ENCODE measurements at regions not wholly inside any gene's neighbourhood (a gene's known extent, or its start where the extent isn't known, plus 50 kb on each side); places are given as distances from the start of the nearest gene placed in this dataset.

DNA sequence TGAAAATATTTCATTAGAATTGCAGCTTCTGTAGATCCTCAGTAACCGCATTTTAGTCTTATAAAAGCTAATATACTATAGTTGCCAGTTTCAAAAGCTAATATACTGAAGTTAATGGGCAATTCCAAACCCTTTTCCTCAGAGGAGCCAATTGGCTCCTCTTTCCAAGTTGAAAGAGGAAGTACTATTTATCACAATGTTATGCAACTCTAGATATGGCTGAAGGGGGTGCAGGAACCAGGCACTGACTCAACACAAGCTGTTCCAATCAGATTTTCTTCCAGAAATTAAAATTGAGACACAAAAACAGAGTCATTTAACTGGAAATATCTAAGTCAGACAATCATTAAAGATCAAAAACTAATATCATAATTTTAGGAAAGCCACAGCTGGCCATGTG lies 258.9 kb downstream of the PCDH20 start:
- H3K4me1 ChIP-seq, result no peaks in the 10 kb centered on the region
- H3K36me3 ChIP-seq (replicated peaks in 1 of 2; ENCODE audit: insufficient read depth in 1 of 2, low read depth in 2 of 2), result no peaks in the 10 kb centered on the region
- no peaks in the 10 kb centered on the region for H3K27me3 ChIP-seq
- no peaks in the 10 kb centered on the region for H3K9me3 ChIP-seq
- WGBS, 2 donors, result 77 to 97% methylated on average over 1 of the region's 1 CpG
- DNase-seq, result no peak
- no peak for TF ChIP-seq POLR2A (IDR thresholded peaks at IDR 0.05)
- TF ChIP-seq, protein P1, sequence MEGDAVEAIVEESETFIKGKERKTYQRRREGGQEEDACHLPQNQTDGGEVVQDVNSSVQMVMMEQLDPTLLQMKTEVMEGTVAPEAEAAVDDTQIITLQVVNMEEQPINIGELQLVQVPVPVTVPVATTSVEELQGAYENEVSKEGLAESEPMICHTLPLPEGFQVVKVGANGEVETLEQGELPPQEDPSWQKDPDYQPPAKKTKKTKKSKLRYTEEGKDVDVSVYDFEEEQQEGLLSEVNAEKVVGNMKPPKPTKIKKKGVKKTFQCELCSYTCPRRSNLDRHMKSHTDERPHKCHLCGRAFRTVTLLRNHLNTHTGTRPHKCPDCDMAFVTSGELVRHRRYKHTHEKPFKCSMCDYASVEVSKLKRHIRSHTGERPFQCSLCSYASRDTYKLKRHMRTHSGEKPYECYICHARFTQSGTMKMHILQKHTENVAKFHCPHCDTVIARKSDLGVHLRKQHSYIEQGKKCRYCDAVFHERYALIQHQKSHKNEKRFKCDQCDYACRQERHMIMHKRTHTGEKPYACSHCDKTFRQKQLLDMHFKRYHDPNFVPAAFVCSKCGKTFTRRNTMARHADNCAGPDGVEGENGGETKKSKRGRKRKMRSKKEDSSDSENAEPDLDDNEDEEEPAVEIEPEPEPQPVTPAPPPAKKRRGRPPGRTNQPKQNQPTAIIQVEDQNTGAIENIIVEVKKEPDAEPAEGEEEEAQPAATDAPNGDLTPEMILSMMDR (IDR thresholded peaks at IDR 0.05), result no peak
- intact Hi-C loops (cut with DNase I), result no loop called here
- no peak overlapping the region for H3K4me3 ChIP-seq
- no peak overlapping the region for H3K27ac ChIP-seq
- no peak for ATAC-seq

DNA sequence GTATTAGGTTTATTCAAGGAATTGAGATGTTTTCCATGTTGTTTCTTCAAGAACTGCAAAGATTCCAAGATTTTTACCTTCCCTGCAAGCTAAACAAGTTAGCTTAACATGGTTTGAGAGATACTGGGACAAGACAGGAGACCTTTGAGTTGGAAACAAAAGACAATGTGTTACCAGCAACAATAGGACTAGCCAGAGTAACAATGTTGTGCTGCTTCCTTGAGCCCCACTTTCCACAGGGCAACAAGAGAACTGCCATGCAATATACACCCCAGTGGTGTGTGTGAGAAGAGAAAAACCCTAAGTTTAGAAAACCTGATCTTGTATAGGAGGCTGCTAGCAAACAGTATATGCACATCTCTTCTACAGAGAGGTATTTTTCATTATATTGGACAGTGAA lies 264.6 kb downstream of the PCDH20 start:
- Histone ChIP-seq H3K36me3 (replicated peaks in 1 of 2; ENCODE audit: insufficient read depth in 1 of 2, low read depth in 2 of 2) (no peaks in the 10 kb centered on the region), H3K27ac (no peak overlapping the region), H3K4me1 (no peaks in the 10 kb centered on the region), H3K27me3 (no peaks in the 10 kb centered on the region), H3K4me3 (no peak overlapping the region), H3K9me3 (no peaks in the 10 kb centered on the region)
- intact Hi-C loops (cut with DNase I), result no loop called here
- TF ChIP-seq, protein P1 (IDR thresholded peaks at IDR 0.05), result no peak
- no peak for TF ChIP-seq POLR2A (IDR thresholded peaks at IDR 0.05)
- DNase-seq, result no peak
- ATAC-seq, result no peak

DNA sequence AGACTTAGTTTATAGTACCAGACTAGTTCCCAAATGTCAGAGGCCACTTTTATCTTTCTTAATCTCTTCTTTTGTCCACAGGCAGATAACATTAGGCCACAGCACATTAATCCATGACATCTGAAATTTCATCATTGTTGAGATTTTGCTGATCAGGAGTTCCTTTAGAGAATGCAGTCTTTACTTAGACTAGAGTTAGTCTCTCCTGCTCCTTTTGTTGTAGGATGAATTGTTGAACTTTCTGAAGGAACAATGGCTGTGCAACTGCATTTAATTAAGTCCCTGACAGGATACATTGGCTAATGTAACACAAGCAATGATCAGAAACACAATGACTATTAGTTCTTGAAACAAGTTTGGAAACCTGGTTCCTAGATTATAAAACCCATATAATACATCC lies 266.3 kb downstream of the PCDH20 start:
- TF ChIP-seq, protein P1 (IDR thresholded peaks at IDR 0.05), result no peak
- TF ChIP-seq POLR2A (IDR thresholded peaks at IDR 0.05), result no peak
- no peak for ATAC-seq
- H3K4me1 ChIP-seq, result no peaks in the 10 kb centered on the region
- no peaks in the 10 kb centered on the region for H3K27me3 ChIP-seq
- no peaks in the 10 kb centered on the region for H3K9me3 ChIP-seq
- no peak overlapping the region for H3K4me3 ChIP-seq
- intact Hi-C loops (cut with DNase I), result no loop called here
- DNase-seq, result no peak
- no peaks in the 10 kb centered on the region for H3K36me3 ChIP-seq (replicated peaks in 1 of 2; ENCODE audit: insufficient read depth in 1 of 2, low read depth in 2 of 2)
- H3K27ac ChIP-seq, result no peak overlapping the region

DNA sequence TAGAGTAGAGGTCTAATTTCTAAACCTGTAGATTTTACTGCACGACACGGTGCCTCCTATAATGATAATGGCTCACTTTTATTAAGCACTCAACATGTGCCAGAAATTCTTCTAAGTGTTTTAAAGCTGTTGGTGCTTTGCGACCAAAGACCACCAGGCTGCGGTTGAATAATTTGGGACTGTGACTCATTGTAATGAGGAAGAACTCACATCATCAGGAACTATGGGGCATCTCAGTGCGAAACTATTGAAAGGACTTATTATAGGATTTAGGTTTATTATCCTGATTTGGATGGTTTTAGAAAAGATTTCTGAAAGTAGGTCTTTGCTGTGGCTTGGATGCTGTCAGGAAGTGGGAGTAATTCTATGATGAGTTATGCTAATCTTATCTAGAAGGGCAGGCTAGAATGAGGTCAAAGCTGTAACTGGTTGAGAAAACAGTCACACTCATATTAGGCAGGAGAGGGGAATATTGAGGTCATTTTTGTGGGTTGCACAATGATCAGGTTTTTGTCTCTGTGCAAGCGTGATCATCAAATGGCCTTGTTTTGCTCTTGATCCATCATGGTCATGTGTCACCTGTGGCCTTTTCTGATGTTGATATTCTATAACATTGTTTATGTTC lies 266.8 kb downstream of the PCDH20 start:
- Histone ChIP-seq H3K9me3 (no peaks in the 10 kb centered on the region), H3K27me3 (no peaks in the 10 kb centered on the region), H3K27ac (no peak overlapping the region), H3K4me3 (no peak overlapping the region), H3K36me3 (replicated peaks in 1 of 2; ENCODE audit: insufficient read depth in 1 of 2, low read depth in 2 of 2) (no peaks in the 10 kb centered on the region), H3K4me1 (no peaks in the 10 kb centered on the region)
- 68 to 86% methylated on average over 6 of the region's 6 CpGs for WGBS, 2 donors
- TF ChIP-seq POLR2A (IDR thresholded peaks at IDR 0.05), result no peak
- TF ChIP-seq, protein P1 (IDR thresholded peaks at IDR 0.05), result no peak
- DNase-seq (no peak), ATAC-seq (no peak)
- intact Hi-C loops (cut with DNase I), result no loop called here

DNA sequence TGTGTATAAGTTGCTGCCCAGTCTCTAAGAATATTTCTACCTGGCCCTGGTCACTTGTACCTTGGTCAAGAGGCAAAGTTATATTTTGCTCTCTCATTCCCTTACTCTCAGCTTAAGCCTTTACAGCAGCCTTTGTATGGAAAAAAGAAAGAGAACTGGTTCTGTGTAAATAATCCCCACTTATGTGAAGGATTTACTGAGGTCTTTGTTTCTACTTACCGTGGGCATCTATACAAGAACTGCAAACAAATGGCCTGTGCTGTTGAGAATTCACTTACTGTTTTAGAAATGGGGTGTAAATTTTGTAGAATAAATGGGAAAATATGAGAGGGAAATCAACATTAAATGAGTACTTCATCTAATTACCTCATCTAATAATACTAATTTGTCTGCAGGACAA lies 267.4 kb downstream of the PCDH20 start:
- Histone ChIP-seq H3K4me1 (no peaks in the 10 kb centered on the region), H3K9me3 (no peaks in the 10 kb centered on the region), H3K27me3 (no peaks in the 10 kb centered on the region), H3K27ac (no peak overlapping the region), H3K36me3 (replicated peaks in 1 of 2; ENCODE audit: insufficient read depth in 1 of 2, low read depth in 2 of 2) (no peaks in the 10 kb centered on the region), H3K4me3 (no peak overlapping the region)
- DNase-seq, result no peak
- intact Hi-C loops (cut with DNase I), result no loop called here
- ATAC-seq, result no peak
- 21 to 40% methylated on average over 1 of the region's 1 CpG for WGBS, 2 donors
- TF ChIP-seq, protein P1 (IDR thresholded peaks at IDR 0.05), result no peak
- no peak for TF ChIP-seq POLR2A (IDR thresholded peaks at IDR 0.05)

Data from body of pancreas (tissue), 4 donors.